Mammary epithelial cell (primary cell): ENCODE measurements at regions not wholly inside any gene's neighbourhood (a gene's known extent, or its start where the extent isn't known, plus 50 kb on each side); places are given as distances from the start of the nearest gene placed in this dataset.

Source experiments
- CTCF ChIP-seq, 2 donors: IDR thresholded peaks in 1 of 2; conservative IDR thresholded peaks in 1 of 2; 2 replicates each; pipeline ENCODE4 v1.5.1; 2011 to 2012; ENCODE audit warnings: inconsistent platforms in 2 of 2, low read length in 2 of 2, mild to moderate bottlenecking in 2 of 2, control low read depth in 1 of 2, low read depth in 1 of 2; ENCODE audit not compliant: insufficient read depth in 1 of 2; ENCODE audit errors: extremely low read depth in 1 of 2
- EZH2 ChIP-seq: IDR thresholded peaks from 2 replicates; pipeline ENCODE4 v1.6.1; 2012; ENCODE audit warnings: low read length, inconsistent platforms, borderline replicate concordance

GRCh38 chr16:82236415-82236814 is 66.4 kb upstream of the MPHOSPH6 start:
- TF ChIP-seq CTCF (conservative IDR thresholded peaks at IDR 0.05 in 1 of 2, IDR thresholded peaks at IDR 0.05 in 1 of 2; ENCODE audit: extremely low read depth in 1 of 2, insufficient read depth in 1 of 2, low read depth in 1 of 2, low read length in 2 of 2) (no peak), EZH2 (no peak)
